ENCODE measurements at regions not wholly inside any gene's neighbourhood (a gene's known extent, or its start where the extent isn't known, plus 50 kb on each side); places are given as distances from the start of the nearest gene placed in this dataset.

- ATAC-seq (ENCODE audit: insufficient read depth, low read depth) (no peak), DNase-seq (no peak)
- Histone ChIP-seq H4K20me1 (ENCODE audit: insufficient read depth, low read length) (no peaks in the 10 kb centered on the region), H3K27me3 (ENCODE audit: insufficient read depth, low read length, poor library complexity) (no peaks in the 10 kb centered on the region), H3K9me3 (ENCODE audit: insufficient read depth, low read length, severe bottlenecking) (no peaks in the 10 kb centered on the region), H3K4me3 (ENCODE audit: low read depth in 1 of 2, low read length in 2 of 2) (no peak overlapping the region), H3K79me2 (ENCODE audit: insufficient read depth, low read length) (no peaks in the 10 kb centered on the region), H3K9ac (ENCODE audit: low read depth, low read length) (no peak overlapping the region), H3K4me1 (ENCODE audit: insufficient read depth, low read length) (no peaks in the 10 kb centered on the region), H3K27ac (ENCODE audit: low read length) (no peak overlapping the region), H3K36me3 (ENCODE audit: insufficient read depth, low read length) (no peaks in the 10 kb centered on the region), H3K4me2 (ENCODE audit: insufficient read depth, low read length) (no peak overlapping the region), H2AFZ (ENCODE audit: low read depth, low read length) (no peak overlapping the region)
- TF ChIP-seq CTCF (IDR thresholded peaks at IDR 0.05; ENCODE audit: borderline replicate concordance, extremely low read depth, low read length, poor library complexity, severe bottlenecking) (no peak), EZH2 (IDR thresholded peaks at IDR 0.05; ENCODE audit: borderline replicate concordance, low read depth, low read length, severe bottlenecking) (no peak)
These were observed 50.8 kb upstream of the SEL1L start for GRCh38 chr14:81584495-81584894.

GRCh38 chr14:81589381-81590065 is 55.9 kb upstream of the SEL1L start:
- ATAC-seq (ENCODE audit: insufficient read depth, low read depth) = no peak
- TF ChIP-seq EZH2 (IDR thresholded peaks at IDR 0.05; ENCODE audit: borderline replicate concordance, low read depth, low read length, severe bottlenecking) (no peak), CTCF (IDR thresholded peaks at IDR 0.05; ENCODE audit: borderline replicate concordance, extremely low read depth, low read length, poor library complexity, severe bottlenecking) (no peak)
- no peaks in the 10 kb centered on the region for H3K9me3 ChIP-seq (ENCODE audit: insufficient read depth, low read length, severe bottlenecking)
- H2AFZ ChIP-seq (ENCODE audit: low read depth, low read length) = no peak overlapping the region
- no peak overlapping the region for H3K4me2 ChIP-seq (ENCODE audit: insufficient read depth, low read length)
- H3K9ac ChIP-seq (ENCODE audit: low read depth, low read length) = no peak overlapping the region
- no peak for DNase-seq
- no peaks in the 10 kb centered on the region for H4K20me1 ChIP-seq (ENCODE audit: insufficient read depth, low read length)
- no peaks in the 10 kb centered on the region for H3K4me1 ChIP-seq (ENCODE audit: insufficient read depth, low read length)
- H3K36me3 ChIP-seq (ENCODE audit: insufficient read depth, low read length) = no peaks in the 10 kb centered on the region
- no peaks in the 10 kb centered on the region for H3K79me2 ChIP-seq (ENCODE audit: insufficient read depth, low read length)
- no peak overlapping the region for H3K27ac ChIP-seq (ENCODE audit: low read length)
- no peaks in the 10 kb centered on the region for H3K27me3 ChIP-seq (ENCODE audit: insufficient read depth, low read length, poor library complexity)
- H3K4me3 ChIP-seq (ENCODE audit: low read depth in 1 of 2, low read length in 2 of 2) = no peak overlapping the region

GRCh38 chr14:81591266-81591665 is 57.6 kb upstream of the SEL1L start:
- H3K4me3 ChIP-seq (ENCODE audit: low read depth in 1 of 2, low read length in 2 of 2) = no peak overlapping the region
- H3K4me2 ChIP-seq (ENCODE audit: insufficient read depth, low read length) = no peak overlapping the region
- H3K79me2 ChIP-seq (ENCODE audit: insufficient read depth, low read length) = no peaks in the 10 kb centered on the region
- no peaks in the 10 kb centered on the region for H3K36me3 ChIP-seq (ENCODE audit: insufficient read depth, low read length)
- H2AFZ ChIP-seq (ENCODE audit: low read depth, low read length) = no peak overlapping the region
- DNase-seq (no peak), ATAC-seq (ENCODE audit: insufficient read depth, low read depth) (no peak)
- no peak overlapping the region for H3K27ac ChIP-seq (ENCODE audit: low read length)
- no peaks in the 10 kb centered on the region for H3K27me3 ChIP-seq (ENCODE audit: insufficient read depth, low read length, poor library complexity)
- no peaks in the 10 kb centered on the region for H3K4me1 ChIP-seq (ENCODE audit: insufficient read depth, low read length)
- H3K9me3 ChIP-seq (ENCODE audit: insufficient read depth, low read length, severe bottlenecking) = no peaks in the 10 kb centered on the region
- no peaks in the 10 kb centered on the region for H4K20me1 ChIP-seq (ENCODE audit: insufficient read depth, low read length)
- no peak overlapping the region for H3K9ac ChIP-seq (ENCODE audit: low read depth, low read length)
- TF ChIP-seq EZH2 (IDR thresholded peaks at IDR 0.05; ENCODE audit: borderline replicate concordance, low read depth, low read length, severe bottlenecking) (no peak), CTCF (IDR thresholded peaks at IDR 0.05; ENCODE audit: borderline replicate concordance, extremely low read depth, low read length, poor library complexity, severe bottlenecking) (no peak)

Data from DND-41 (cell line).